ENCODE measurements at regions not wholly inside any gene's neighbourhood (a gene's known extent, or its start where the extent isn't known, plus 50 kb on each side); places are given as distances from the start of the nearest gene placed in this dataset.

DNA sequence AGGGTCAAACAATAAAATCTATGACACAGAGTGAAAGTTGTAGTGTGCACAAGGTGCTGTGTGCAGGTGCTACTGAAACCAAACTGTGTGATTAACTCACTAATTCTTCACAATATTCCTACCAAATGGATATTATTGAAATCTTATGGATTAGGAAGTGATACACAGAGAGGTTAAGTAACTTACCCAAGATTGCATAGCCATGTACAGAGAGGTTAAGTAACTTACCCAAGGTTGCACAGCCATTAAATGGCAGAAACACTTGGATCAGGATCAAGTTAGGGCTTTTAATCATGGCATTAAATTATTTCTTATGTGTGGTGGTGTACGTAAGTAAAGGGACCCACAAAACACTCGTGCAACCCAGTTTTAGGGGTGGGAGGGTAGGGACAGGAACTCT, 771.4 kb downstream of the AACS start:
- TF ChIP-seq CTCF (IDR thresholded peaks at IDR 0.05; ENCODE audit: borderline replicate concordance, insufficient read depth, low read depth, low read length), result no peak
- no peak overlapping the region for H3K4me3 ChIP-seq (ENCODE audit: low read depth, low read length)

- H3K4me3 ChIP-seq (ENCODE audit: low read depth, low read length), result no peak overlapping the region
- no peak for TF ChIP-seq CTCF (IDR thresholded peaks at IDR 0.05; ENCODE audit: borderline replicate concordance, insufficient read depth, low read depth, low read length)
These were observed 776.1 kb downstream of the AACS start for GRCh38 chr12:125841332-125841731.

DNA sequence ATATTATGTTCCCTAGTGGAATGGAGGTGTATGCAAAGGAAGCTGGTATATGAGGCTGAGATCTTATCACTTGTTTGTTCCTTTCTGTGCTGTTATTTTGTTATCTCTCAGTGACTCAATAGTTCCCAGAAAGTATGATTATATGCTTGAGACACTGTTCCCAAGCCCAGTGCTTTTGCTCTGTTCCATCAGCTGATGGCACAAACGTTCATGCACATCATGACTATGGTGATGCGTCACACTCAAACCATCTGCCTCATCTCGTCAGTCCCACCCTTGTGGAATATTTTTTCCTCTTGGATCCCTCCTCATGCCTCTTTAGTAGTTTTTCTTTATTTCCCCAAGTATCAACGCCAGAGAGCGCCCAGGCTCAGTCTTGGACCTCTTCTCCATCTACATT, 786.9 kb downstream of the AACS start:
- no peak for TF ChIP-seq CTCF (IDR thresholded peaks at IDR 0.05; ENCODE audit: borderline replicate concordance, insufficient read depth, low read depth, low read length)
- H3K4me3 ChIP-seq (ENCODE audit: low read depth, low read length), result no peak overlapping the region

DNA sequence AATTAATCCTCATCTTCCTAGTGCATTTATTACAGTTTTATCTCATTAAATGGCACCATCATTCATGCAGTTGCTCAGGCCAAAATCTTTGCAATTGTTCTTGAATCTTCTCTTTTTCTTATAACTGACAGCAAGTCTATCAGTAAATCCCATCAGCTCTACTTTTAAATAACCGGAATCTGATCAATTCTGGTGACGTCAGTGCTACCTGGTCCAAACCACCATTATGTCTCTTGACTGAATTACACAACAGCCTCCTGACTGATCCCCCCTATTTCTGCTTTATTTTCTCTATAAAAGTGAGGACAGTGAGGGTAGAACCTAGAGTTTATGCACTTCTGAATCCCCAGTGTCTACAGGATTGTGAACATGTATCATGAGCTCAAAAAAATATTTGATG, 787.4 kb downstream of the AACS start:
- H3K4me3 ChIP-seq (ENCODE audit: low read depth, low read length), result no peak overlapping the region
- no peak for TF ChIP-seq CTCF (IDR thresholded peaks at IDR 0.05; ENCODE audit: borderline replicate concordance, insufficient read depth, low read depth, low read length)

DNA sequence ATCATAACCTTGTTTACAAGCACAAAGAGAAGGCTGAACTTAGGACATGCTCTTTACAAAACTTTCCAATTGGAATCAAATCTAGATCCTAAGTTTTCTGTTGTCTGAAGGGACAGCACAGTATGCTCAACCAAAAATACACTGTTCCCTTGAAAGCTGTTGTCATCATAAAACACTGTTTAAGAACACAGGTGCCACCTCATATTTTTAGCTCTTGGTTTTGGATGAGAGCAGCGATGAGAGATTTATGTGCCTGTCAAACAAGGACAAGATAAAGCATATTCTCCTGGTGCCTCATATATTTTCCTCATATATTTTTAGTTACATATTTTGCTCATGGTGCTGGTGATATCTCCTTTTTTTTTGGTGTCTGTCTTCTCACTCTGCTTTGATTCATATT, 788.4 kb downstream of the AACS start:
- no peak overlapping the region for H3K4me3 ChIP-seq (ENCODE audit: low read depth, low read length)
- TF ChIP-seq CTCF (IDR thresholded peaks at IDR 0.05; ENCODE audit: borderline replicate concordance, insufficient read depth, low read depth, low read length), result no peak

GRCh38 chr12:125856366-125856765, 791.1 kb downstream of the AACS start:
- no peak for TF ChIP-seq CTCF (IDR thresholded peaks at IDR 0.05; ENCODE audit: borderline replicate concordance, insufficient read depth, low read depth, low read length)
- H3K4me3 ChIP-seq (ENCODE audit: low read depth, low read length), result no peak overlapping the region

- TF ChIP-seq CTCF (IDR thresholded peaks at IDR 0.05; ENCODE audit: borderline replicate concordance, insufficient read depth, low read depth, low read length), result no peak
- H3K4me3 ChIP-seq (ENCODE audit: low read depth, low read length), result no peak overlapping the region
These were observed 791.7 kb downstream of the AACS start for GRCh38 chr12:125856896-125857295.

All from GM12875 (cell line).